HG03378 (cell line): ENCODE measurements at regions not wholly inside any gene's neighbourhood (a gene's known extent, or its start where the extent isn't known, plus 50 kb on each side); places are given as distances from the start of the nearest gene placed in this dataset.
"Not testable (repeated sequence)": the region's sequence is repeated elsewhere in the genome, so short reads cannot be mapped to it uniquely, and the experiment has no call there.

ENCODE experiments used
- ATAC-seq: cut with Tn5 transposase; IDR thresholded peaks from one replicate; pipeline ENCODE4 v1.9.1; 2021; ENCODE audit warnings: mild to moderate bottlenecking, moderate library complexity; ENCODE audit not compliant: unreplicated experiment

DNA sequence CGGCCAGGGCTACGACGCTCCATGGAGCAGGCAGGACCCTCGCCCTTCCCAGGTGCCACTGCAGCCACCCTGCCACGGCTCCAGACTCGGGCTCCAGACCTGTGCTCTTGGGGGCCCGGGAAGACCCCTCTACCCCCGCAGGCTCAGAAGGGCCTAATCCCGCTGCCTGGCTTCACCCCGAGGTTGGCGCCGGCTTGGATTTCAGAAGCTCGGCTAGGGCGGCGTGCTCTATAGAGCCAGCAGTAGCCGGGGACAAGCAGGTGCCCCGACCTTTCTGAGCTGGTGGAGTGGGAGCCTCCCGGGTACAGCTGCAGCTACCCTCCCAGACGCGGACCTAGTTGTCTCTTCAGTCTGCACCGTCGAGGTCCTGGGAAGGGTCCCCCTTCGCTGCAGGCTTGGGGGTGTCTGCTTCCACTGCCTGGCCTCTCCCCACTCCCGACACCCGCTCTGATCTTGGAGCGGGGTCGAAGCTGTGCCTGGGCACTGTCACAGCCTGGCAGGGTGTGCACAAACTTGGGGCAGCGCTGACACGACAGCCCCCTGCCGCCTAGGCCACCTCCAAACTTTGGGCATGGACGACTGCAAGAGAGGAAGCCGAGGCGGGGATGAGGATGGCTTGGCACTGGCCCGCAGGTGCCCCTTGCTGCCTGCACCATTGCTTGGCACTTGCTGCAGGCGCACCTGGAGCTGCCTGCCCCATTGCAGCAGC lies 1366.1 kb upstream of the CDH9 start:
- ATAC-seq: no peak

DNA sequence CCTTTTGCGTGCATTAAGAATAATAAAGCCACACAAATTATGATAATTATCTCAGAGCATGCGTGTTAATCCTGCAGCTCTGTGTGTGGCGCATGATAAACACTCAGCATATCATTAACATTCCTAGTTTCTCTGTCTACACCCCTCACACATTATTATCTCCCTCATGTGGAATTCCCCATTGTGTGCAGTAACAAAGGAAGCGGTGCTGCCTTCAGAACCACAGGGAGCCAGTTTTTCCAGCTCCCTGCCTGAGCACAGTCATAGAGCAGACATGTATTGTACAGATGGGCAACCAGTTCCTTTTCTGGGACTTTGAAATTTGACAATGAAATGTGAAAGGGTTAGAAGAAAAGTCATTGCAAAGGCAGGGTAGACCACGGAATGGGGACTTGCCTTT lies 1365.5 kb upstream of the CDH9 start:
- ATAC-seq: no peak

DNA sequence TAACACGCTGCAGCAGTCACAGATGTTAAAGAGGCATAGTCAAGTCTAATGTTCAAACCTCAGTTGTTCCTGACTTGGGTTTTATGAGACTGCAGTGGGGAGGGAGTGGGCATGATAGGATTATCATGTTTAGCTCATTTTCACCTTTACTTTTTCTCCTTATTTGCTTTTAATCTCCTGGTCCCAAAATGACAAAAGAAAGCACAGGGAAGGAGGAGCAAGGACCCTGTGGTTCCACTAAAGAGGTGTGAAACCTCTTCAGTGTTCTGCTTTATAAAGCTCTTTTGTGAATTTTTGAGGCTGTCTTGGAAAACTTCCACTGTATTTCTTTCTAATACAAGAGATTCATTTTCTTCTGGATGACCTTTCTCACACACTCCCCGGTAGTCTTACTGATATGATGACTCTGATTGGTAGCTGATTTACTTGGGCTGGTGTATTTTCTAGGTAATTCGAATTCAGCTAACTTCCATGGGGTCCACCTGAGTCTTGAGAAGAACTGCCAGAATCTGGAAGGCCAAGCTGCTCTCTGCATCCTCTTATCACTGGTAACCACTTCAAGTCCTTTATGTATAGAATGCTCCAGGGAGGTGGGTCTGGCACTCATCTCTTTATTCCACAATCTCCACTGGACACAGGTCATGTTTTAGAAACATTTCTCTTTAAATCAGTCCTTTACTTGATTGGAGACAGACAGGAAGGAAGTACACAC lies 1364.4 kb upstream of the CDH9 start:
- ATAC-seq: no peak

DNA sequence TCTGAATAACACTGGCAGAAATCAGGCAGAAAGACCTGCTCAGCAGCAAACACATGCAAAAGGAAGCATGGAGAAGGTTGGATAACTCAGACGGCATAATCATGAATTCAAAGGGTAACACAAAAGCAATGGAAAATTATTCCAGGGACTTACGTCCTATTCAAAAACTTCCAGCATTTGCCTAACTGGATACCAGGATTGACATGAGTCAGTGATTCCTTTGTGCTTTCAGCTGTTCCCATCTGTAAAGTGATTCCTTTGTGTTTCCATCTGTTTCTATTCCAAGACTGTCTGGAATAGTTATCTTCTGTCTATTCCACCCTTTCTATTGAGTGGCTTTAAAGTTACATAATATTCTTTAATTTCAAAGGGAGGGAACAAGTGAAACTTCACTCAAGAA lies 1361.7 kb upstream of the CDH9 start:
- ATAC-seq: no peak

DNA sequence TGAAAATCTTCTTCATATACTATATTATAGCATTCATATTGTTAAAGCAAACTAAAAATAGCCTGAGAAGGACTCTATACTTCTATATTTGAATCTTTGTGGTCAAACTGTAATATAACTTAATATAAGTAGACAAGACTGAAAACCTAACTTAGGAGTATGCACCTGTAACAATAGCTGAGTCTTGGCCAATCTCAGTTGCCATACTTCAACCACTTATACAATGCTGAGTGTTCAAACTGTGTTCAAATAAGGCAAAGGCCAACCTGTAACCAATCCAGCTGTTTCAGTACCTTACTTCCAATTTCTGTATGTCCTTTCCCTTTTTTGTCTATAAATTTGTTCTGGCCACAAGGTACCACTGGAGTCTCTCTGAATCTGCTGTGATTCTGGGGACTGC lies 1360.8 kb upstream of the CDH9 start:
- no peak for ATAC-seq

DNA sequence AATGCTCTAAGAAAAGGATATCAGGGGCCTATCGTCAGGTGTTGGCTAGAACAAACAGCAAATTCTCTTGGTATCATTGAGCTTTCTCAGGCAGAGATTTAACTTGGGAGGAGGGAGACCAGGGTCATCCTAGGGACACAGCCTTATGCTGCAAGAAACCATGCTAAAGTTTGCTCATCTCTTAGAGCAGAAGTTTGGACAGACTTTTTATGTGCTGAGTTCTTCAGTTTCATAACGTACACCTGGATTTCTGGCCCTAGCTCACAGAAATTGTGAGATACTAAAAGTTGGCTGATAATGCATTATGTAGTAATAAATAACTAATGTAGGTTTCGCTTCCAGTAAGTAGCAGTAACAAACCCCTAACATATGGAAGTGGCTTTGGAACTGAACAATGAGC lies 1359.8 kb upstream of the CDH9 start:
- ATAC-seq: no peak

DNA sequence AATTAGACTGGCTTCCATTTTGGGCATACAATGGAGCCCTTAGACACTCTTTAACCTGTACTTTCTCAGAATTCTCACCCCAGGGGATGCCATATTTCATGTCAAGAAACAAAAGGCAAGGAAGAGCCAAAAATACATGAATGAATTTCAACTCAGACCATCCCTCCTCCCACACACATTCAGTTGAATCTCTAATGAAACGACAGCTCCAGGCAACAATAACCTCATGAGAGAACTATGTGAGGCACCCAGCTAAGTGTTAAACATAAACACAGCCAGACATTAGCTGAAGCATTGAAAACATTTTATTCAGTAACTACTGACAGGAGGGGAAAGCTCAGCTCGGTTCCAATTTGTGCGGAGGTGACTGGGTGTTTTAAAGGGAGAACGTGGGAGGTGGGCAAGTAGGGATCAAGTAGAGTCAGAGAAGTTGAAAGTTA lies 1359.1 kb upstream of the CDH9 start:
- no peak for ATAC-seq

DNA sequence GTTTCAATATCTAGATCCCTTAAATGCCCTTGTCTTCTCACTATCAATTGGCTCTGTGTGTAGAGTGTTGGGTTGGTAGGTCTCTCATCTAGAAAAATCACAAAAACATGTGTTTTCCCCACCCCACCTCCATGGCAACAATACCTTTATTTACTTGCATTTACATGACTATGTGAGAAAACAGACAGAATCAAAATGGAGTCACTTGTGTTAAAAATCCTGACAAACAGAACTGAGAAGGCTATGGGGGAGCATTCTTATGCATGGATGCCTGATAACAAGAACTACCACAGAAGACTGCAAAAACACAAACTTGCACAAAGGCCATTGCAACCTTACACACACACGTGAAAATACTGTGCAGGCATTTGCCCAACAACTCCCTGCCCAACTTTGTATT lies 1352.9 kb upstream of the CDH9 start:
- no peak for ATAC-seq

DNA sequence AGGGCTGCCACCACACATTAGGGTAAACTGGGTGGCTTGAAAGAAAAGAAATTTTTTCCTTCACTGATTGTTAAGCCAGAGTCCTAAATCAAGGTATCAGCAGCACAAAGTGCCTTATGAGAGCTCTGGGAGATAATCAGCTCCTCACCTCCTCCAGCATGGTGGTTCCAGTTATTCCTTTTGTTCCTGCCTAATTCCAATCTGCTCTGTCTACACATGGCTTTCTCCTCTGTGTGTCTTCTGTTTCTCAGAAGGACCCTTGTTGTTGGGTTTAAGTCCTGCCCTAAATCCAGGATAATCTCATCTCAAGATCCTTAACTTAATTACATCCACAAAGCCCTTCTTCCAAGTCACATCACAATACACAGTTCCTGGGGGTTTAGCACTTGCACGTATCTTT lies 1352.0 kb upstream of the CDH9 start:
- no peak for ATAC-seq

DNA sequence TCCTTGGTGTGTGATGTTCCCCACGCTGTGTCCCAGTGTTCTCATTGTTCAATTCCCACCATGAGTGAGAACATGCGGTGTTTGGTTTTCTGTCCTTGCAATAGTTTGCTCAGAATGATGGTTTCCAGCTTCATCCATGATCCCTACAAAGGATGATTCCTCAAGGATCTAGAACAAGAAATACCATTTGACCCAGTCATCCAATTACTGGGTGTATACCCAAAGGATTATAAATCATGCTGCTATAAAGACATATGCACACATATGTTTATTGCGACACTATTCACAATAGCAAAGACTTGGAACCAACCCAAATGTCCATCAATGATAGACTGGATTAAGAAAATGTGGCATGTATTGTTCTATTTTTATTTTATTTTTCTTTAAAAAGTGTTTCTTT lies 1351.3 kb upstream of the CDH9 start:
- ATAC-seq: not testable (repeated sequence)

DNA sequence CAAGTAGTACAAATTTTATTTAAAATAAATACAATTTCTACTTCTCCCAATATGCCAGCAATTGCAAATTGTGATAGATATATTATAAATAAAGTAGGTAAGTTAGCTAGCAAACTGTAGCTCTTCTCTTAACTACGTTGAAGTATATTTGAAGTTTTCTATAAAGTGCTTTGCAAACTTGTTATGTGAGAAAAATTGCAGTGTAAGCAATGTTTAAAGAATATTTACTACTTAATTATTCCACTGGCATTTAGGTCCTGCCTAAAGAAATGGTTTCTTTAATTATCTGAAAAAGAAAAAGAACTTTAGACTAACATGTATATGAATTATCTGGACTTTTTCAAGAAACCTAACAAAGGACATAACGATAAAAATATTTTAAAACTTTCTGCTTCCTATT lies 1350.0 kb upstream of the CDH9 start:
- ATAC-seq: no peak

DNA sequence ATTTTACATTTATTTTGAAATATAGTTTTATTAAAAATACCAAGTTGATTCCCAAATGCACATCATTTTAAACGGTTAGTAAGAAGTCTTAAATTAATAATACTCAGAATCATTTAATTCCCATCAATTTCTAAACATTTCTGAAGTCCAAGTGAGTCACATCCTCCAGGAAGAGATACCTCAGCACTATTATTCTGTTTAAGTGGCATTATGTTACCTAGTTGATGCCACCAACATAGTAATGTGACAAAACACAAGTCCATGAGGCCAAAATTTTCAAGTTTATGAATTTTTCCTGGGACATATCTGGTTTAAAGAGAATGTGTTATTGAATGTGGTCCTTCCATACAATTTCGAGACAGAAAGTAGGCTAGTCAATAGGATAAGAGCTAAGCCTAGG lies 1348.3 kb upstream of the CDH9 start:
- no peak for ATAC-seq

DNA sequence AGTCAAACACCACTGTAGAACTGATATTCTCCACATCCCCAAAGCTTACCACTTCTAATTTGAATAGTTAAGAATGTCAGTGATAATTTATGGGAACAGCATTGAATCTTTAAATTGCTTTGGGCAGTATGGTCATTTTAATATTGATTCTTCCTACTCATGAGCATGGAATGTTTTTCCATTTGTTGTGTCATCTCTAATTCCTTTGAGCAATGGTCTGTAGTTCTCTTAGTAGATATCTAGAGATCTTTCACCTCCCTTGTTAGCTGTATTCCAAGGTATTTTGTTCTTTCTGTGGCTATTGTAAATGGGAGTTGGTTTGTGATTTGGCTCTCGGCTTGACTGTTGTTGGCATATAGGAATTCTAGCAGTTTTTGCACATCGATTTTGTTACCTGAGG lies 1341.8 kb upstream of the CDH9 start:
- ATAC-seq: no peak

DNA sequence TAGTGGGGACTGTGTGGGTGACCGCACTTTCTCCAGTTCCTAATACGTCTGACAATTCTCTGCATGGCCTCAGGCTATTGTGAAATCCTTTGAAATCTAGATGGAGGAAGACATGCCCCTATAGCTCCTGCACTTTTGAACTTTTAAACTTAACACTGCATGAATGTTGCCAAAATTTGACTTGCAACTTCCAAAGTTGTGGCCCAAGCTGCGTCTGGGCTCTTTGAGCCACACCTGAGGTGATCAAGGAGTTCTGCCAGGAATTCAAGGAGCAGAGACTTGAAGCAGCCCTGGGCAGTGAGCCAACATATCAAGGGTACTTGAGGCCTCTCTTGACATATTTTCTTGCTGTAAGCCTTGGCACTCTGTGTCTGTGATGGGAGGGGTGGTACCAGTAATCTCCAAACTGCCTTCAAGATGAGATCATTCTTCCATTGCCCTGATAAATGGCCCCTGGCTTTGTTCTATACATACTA lies 1336.1 kb upstream of the CDH9 start:
- ATAC-seq: no peak

DNA sequence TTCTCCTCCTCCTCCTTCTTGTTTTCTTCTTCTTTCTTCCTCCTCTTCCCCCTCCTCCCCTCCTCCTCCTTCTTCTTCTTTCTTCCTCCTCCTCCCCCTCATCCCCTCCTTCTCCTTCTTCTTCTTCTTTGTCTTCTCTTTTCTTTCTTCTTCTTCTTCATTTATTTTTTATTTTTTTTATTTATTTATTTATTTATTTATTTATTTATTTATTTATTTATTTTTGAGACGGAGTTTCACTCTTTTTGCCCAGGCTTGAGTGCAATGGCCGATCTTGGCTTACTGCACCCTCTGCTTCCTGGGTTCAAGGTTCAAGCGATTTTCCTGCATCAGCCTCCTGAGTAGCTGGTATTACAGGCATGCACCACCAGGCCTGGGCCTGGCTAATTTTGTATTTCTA lies 1332.5 kb upstream of the CDH9 start:
- no peak for ATAC-seq

DNA sequence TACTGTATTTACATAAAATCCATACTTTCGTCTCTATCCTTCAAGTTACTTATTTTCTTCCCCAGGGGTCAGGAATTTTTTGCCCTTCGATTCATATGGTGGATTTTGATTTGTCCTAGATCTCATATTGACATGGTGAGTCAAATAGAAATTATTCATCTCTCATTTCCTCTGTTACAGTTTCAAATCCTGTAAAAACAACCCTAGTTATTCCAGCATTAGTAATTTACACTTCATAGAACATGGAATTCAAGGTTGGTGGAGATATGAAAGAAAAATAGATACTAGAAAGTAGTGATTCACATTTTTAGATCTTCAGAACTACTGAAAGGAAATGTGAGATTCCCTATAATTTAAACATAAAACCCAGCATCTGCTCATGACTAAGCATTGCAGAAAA lies 1331.0 kb upstream of the CDH9 start:
- ATAC-seq: no peak

DNA sequence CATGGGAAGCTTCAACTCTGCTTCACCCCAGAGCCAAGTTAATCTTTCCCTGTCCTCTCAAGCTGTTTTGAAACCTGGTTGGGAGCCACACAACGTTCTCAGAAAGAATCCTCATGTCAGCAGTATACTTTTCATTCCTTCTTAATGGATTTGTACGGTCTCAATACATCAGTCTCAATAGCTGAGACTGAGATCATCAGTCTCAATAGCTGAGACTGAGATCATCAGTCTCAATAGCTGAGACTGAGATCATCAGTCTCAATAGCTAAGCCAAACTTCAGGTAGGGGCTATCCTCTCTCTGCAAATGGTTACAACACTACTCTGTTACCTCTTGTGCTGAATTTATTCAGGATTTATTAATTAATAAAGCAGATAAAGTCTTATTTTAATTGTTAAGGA lies 1317.4 kb upstream of the CDH9 start:
- no peak for ATAC-seq

DNA sequence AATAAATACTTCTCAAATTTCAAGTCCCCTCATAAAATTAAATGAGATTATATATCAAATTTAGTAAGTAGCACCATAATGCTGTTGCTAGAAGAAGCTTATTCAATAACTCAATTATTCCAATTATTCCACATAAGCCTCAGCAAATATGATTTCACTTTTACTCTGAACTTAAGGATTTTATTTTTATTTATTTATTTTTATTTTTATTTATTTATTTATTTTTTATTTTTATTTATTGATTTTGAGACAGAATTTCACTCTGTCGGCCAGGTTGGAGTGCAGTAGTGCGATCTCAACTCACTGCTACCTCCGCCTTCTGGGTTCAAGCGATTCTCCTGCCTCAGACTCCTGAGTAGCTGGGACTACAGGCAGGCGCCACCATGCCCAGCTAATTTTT lies 1308.3 kb upstream of the CDH9 start:
- no peak for ATAC-seq

DNA sequence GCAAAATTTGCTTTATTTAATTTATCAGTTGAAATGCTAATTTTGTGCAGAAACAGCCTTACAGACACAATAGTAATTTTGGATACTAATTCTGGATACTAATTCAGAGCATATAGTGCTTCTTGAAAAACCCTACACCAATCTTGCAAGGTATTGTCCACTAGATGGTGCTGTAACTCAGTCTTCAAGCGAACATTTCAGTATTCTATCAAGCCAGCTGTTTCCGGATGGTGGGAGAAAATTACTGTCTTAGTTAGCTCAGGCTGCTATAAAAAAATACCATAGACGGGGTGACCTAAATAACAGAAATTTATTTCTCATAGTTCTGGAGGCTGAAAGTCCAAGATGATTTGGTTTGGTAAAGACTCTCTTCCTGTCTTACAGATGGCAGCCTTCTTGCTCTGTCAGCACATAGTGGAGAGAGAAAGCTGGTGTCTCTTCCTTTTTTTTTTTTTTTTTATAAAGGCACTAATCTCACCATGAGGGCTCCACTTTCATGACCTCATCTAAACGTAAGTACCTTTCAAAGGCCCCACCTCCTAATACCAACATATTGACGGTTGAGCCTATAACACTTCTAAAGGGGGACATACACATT lies 1306.5 kb upstream of the CDH9 start:
- no peak for ATAC-seq

DNA sequence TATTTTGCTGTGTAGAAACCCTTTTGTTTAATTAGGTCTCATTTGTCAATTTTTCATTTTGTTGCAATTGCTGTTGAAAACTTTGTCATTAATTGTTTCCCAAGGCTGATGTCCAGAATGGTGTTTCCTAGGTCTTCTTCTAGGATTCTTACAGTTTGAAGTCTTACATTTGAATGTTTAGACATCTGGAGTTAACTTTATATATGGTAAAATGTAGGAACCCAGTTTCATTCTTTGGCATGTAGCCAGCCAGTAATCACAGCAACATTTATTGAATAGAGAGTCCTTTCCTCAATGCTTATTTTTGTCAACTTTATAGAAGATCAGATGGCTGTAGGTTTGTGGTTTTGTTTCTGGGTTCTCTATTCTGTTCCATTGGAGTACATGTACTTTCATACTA lies 1290.8 kb upstream of the CDH9 start:
- ATAC-seq: no peak

DNA sequence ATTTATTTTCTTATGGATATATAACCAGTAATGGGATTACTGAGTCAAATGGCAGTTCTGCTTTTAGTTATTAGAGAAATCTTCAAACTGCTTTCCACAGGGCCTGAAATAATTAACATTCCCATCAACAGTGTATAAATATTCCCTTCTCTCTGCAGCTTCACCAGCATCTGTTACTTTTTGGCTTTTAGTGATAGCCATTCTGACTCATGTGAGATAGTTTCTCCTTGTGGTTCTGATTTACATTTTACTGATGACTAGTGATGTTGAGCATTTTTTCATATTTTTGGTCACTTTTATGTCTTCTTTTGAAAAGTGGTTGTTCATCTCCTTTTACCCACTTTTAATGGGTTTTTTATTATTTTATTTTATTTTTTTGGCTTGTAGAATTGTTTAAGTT lies 1290.3 kb upstream of the CDH9 start:
- ATAC-seq: no peak

DNA sequence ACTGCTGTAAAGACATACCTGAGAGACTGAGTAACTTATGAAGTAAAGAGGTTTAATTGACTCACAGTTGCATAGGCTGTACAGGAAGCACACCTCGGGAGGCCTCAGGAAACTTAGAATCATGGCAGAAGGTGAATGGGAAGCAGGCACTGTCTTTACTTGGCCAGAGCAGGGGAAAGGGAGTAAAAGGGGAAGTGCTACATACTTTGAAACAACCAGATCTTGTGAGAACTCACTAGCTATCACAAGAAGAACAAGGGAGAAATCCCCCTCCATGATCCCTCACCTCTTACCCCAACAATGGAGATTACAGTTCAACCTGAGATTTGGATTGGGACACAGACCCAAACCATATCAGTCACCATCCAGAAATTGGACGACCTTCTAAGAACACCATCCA lies 1285.8 kb upstream of the CDH9 start:
- no peak for ATAC-seq
